OCI-M1 (cell line): ENCODE measurements at regions not wholly inside any gene's neighbourhood (a gene's known extent, or its start where the extent isn't known, plus 50 kb on each side); places are given as distances from the start of the nearest gene placed in this dataset.
"Not testable (repeated sequence)": the region's sequence is repeated elsewhere in the genome, so short reads cannot be mapped to it uniquely, and the experiment has no call there.

Experiments used
- DNase-seq: peaks from one replicate; lab custom pipeline; 2025; lab: John Stamatoyannopoulos, UW

DNA sequence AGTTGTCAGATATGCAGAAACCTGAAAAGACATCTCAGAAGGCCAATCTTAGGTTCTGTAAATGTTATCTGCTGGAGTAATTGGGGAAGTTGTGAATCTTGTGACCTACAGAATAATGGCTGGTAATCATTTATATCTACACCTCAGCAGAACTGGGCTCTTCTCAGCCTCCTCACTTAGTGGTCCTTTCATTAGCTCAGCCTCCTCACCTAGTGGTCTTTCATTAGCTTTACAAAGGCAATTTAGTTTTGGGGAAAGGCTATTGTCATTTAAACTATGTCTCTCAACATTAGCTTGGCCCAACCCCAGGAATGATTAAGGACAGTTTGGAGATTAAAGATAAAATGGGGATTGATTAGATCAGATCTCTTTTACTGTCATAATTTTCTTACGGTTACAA, 284.2 kb upstream of the SGCD start:
- DNase-seq = no peak

DNA sequence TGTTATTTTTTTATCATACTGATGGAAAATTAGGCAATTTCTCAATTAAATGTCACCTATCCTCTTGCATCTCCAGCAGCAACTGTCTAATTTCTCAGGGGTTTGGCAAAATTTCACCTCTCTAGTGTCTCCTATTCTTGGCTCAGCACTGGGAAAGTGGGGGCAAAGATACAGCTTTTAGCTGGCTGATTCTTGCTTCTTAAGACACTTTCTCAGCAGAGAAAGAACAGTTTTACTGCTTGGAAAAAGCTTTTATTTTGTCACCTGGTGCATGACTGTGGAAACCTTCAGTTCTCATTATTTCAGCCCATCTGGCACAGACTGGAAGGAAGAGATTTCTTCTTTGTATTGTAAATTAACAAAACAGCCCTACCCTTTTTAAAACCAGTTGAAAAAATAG, 283.6 kb upstream of the SGCD start:
- no peak for DNase-seq

DNA sequence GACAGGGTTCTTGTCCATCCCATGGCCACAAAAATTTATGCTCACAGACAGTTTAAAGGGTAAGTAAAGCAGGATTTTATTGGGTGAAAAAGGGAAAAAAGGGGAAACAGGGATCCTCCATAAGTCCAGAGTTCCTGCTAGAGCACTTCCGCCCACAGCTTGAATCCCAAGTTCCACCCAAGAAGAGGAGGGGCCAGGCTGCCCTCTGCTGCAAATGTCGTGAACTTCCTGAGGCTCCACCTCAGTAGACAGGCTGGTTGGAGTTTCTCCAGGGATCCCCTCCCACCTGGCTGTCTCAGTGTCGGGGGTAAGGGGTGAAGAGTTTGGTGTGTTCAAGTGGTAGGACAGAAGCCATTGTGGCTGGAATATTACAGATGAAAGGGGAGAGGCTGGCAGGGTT, 275.0 kb upstream of the SGCD start:
- no peak for DNase-seq

DNA sequence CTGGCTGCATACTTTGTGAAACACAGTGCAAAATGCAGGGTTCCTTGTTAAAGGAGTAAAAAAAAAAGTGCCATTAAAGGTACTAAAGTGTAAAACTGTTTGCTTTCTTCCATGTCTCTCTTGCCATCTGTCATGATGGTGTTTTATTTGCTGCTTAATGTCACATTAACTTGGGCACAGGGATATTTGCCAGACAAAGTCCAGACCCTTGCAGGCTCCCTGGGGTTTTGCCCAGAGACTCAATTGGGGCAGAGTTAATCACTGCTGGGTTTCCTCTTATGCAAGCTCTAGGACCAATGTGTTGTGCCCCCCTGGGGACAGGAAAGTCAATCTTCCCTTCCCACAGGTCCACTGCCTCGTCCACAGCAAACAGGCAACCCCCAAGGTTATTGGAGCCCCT, 274.3 kb upstream of the SGCD start:
- no peak for DNase-seq

DNA sequence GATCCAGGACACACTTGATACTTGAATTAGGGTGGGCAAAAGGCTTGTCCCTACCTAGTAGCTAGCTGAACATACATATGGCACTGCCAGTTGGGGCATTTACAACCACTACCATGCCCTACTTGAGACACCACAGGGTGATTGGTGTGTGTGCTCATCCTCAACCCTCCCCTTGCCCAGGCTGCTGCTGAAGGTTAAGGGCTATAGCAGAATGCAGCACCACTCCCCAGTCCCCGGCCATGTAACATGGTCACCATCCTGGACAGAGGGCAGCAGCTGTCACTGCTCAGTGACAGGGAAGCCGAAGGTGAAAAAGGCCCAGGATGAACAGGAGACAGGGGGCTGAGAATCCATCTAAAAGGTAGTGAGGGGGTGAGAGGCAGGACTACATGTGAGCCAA, 273.9 kb upstream of the SGCD start:
- no peak for DNase-seq

DNA sequence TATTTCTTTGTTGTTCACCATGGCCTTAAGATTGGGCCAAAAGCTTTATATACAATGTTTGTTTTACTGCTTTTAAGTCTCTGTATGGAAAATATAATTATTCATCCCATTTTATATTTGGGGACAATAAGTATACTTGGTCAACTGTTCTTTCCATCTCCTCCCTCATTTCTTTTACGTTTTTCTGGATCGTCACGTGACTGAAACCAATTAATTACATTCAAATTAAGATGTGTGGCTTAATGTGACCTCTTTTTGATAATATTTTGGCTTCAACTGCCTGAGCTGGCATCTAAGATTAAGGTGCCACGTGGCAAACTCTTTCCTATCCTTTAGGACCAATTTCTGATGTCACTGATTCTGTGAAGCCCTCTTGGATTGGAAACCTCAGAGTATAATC, 250.1 kb upstream of the SGCD start:
- DNase-seq = no peak

DNA sequence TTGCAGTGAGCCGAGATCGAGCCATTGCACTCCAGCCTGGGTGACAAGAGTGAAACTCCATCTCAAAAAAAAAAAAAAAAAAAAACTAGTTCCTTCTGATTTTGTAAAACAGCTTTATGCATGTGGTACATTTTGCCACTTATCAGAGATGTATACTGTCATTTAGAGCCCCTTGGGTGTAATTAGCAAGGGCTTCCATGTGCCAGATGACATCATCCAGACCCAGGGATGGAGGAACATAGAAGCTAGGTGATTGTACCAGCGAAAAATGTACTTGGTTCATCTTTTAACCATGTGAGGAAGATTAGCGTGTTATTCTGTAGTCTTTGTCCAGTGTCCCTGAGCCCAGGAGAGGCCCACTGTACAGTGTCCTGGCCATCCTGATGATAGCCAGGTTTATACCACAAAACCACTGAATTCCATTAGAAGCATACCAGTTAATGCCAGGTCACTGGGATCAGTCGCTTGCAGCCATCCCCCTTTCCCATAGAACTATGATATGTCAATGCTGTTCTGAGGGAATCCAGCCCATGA, 239.3 kb upstream of the SGCD start:
- DNase-seq = no peak

DNA sequence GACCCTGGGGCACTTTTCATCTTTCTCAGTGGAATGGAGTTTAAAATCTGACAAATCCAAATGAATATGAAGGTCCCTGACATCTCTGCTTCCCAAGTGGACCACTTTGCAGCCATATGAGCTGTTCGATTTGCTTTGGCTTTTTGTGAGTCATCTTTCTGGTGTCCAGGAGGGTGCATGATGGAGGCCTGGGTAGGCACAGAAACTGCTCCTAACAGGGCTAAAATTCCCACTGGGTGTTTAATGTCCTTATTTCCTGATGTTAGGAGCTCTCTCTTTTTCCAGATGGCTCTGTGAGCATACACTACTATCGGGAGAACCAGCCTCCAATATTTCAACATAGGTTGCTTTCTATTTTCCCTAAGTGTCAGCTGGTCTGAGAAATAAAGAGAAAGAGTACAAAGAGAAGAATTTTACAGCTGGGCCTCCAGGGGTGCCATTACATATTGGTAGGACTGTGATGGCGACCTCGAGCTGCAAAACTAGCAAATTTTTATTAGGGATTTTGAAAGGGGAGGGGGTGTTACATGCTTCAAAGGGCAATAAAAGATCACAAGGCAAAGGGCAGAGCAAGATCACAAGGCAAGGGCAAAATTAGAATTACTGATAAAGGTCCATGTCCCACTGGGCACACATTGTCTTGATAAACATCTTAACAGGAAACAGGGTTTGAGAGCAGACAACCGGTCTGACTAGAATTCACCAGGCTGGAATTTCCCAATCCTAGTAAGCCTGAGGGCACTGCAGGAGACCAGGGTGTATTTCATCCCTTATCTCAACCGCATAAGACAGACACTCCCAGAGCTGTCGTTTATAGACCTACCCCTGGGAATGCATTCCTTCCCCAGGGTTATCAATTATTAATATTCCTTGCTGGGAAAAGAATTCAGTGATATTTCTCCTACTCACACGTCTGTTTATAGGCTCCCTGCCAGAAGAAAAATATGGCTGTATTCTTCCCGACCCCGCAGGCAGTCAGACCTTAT, 236.7 kb upstream of the SGCD start:
- DNase-seq = not testable (repeated sequence)

GRCh38 chr5:156093024-156093423, 233.9 kb upstream of the SGCD start:
- DNase-seq = no peak

GRCh38 chr5:156094001-156094400, 233.0 kb upstream of the SGCD start:
- DNase-seq = no peak

DNA sequence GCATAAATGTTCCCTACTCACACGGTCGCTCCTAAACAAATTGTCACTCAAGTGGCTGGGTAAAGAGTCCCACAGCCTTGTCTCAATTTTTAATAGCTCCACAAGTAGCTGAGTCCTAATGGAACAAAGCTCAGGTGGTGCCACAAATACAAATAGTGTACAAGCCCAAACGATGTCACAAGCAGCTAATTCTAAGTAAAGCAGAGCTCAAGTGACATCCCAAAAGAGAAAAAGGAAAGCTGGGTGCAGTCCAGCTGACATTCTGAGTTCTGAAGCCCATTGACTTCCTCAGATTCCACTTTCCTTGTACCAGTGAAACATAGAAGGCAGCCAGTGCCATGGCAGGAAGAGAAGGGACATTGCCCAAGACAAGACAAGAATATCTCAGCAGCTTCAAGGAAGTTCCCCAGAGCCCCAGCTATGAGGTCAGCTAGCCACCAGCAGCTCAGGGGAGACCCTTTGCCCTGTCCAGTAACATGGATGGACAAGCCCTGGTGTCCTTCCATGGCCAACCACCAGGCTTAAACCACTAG, 231.2 kb upstream of the SGCD start:
- DNase-seq = no peak

DNA sequence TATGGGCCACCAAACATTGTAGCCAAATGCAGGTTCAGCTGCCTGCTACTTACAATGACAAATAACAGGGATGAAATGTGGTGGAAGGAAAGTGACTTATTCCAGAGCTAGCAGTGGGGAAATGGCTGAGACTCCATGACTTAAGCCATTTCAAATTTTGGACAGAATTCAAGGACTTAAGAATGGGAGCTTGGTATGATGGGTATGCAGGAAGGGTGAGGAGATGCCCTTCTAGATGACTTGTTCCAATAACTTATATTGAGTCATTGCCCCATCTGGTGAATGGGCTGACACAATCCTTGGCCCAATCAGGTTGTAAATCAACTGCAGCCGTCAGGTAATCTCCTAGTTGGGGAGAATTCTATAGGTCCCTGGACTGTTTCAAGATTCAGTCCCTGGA, 230.7 kb upstream of the SGCD start:
- no peak for DNase-seq

- no peak for DNase-seq
Measured at GRCh38 chr5:156103155-156103885, 223.6 kb upstream of the SGCD start.

- no peak for DNase-seq
Measured at GRCh38 chr5:156109317-156110023, 217.5 kb upstream of the SGCD start.

DNA sequence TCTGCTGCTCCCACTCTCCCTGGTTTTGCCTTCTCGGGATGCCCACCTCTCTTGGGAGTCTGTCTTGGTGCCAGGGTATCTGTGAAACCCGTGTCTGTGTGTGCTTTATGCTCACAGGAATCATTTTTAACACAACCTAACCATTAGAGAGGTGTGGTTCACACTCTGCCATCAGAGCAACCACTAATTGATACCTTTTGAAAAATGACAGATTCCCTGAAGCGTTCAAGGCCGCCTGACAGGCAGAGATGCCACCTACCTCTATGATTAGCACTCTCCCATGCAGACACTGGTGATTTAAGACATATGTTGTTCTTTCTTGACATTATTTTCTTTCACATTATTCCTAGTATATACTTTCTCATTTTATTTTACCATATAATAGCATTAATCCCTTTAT, 207.3 kb upstream of the SGCD start:
- DNase-seq = no peak

- DNase-seq = no peak
Measured at GRCh38 chr5:156120777-156121176, 206.2 kb upstream of the SGCD start.

- DNase-seq = no peak
Measured at GRCh38 chr5:156121234-156121633, 205.7 kb upstream of the SGCD start.

DNA sequence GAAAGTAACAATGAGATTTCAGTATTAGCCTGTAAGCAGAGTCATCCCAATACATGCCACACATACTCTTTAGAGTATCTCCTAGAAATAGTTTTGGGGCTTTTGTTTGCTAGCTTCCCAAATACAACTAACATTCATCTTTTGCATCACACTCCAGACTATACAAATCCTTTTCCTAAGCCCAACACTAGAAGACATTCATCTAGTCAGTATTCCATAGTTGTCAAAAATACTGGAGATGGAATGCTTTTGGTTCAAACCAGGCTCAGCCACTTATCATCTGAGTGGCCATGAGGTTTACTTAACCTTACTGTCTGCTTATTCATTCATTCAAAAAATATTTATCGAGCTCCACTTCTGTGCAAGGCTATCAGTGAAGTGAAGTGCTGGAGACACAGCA, 205.1 kb upstream of the SGCD start:
- no peak for DNase-seq

DNA sequence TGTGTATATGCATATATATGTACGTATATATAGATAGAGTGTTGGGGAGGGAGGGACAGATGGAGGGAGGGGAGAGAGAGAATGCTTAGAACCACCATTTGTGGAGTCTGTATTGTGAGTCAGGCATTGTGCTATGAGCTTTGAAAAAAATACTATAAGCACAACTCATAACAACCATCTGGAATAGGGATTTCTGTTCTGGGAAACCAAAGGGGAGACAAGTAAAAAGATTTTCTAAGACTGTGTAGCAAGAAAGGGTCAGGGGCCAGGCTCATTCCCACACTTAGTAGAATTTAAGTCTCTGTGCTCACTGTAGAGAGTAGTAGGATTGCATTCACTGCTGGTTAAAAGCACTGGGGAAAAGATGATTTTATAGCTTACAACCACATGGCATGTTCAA, 202.3 kb upstream of the SGCD start:
- DNase-seq = no peak

DNA sequence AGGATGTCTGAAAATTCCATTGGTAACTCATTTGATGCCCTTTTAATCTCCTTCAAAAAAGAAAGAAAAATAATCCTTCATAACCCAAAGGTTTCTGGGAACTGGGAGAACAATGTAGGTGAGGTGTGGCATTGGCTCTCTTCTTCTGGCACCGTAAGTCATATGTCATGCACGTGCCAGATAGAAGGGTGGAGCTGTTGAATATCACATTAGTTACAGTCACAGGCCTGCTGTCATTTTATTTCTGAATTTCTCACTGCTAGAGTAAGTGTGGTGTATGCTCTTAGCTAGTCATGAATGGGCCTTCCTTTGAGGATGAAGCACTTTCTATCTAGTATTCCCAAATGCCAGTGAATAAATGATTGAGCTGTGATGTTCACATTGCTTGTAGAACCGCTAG, 201.8 kb upstream of the SGCD start:
- no peak for DNase-seq

GRCh38 chr5:156126716-156127115, 200.2 kb upstream of the SGCD start:
- DNase-seq = no peak

GRCh38 chr5:156128026-156128425, 198.9 kb upstream of the SGCD start:
- DNase-seq = no peak
